Liver (tissue), 8 donors: ENCODE measurements at regions not wholly inside any gene's neighbourhood (a gene's known extent, or its start where the extent isn't known, plus 50 kb on each side); places are given as distances from the start of the nearest gene placed in this dataset.
"Not testable (repeated sequence)": the region's sequence is repeated elsewhere in the genome, so short reads cannot be mapped to it uniquely, and the experiment has no call there.

Source experiments
- DNase-seq: peaks from one replicate; pipeline ENCODE4 v3.0.0-alpha.2; 2017; ENCODE audit warnings: low spot score
- H3K27ac ChIP-seq, 2 donors: one replicate each; pipeline ENCODE4 v1.7.0; 2013; ENCODE audit warnings: inconsistent platforms in 2 of 2, low read length in 2 of 2, control low read depth in 1 of 2, low read depth in 1 of 2, mild to moderate bottlenecking in 1 of 2
- H3K27me3 ChIP-seq, 4 donors: one replicate each; pipeline versions ENCODE4 v1.6.1 to v1.7.0; 2013; ENCODE audit warnings: low read length in 3 of 4, inconsistent platforms in 1 of 4, mild to moderate bottlenecking in 1 of 4, moderate library complexity in 1 of 4; ENCODE audit not compliant: control insufficient read depth in 4 of 4, insufficient read depth in 4 of 4
- H3K36me3 ChIP-seq, 4 donors: one replicate each; pipeline versions ENCODE4 v1.6.1 to v1.7.0; 2013; ENCODE audit warnings: low read length in 3 of 4, mild to moderate bottlenecking in 3 of 4, low read depth in 1 of 4, moderate library complexity in 1 of 4; ENCODE audit not compliant: control insufficient read depth in 4 of 4, insufficient read depth in 3 of 4
- H3K4me1 ChIP-seq, 4 donors: one replicate each; pipeline versions ENCODE4 v1.6.1 to v1.7.0; 2013; ENCODE audit warnings: low read length in 3 of 4, mild to moderate bottlenecking in 3 of 4, moderate library complexity in 1 of 4; ENCODE audit not compliant: control insufficient read depth in 4 of 4, insufficient read depth in 4 of 4
- H3K4me3 ChIP-seq, 3 donors: one replicate each; pipeline versions ENCODE4 v1.6.1 to v1.7.0; 2013; ENCODE audit warnings: low read length in 3 of 3, control low read depth in 1 of 3, low read depth in 1 of 3, mild to moderate bottlenecking in 1 of 3
- H3K9ac ChIP-seq, 2 donors: one replicate each; pipeline ENCODE4 v1.7.0; 2013; ENCODE audit warnings: low read length in 2 of 2, mild to moderate bottlenecking in 2 of 2, moderate library complexity in 2 of 2, control low read depth in 1 of 2, low read depth in 1 of 2
- H3K9me3 ChIP-seq, 4 donors: one replicate each; pipeline versions ENCODE4 v1.6.1 to v1.7.0; 2013; ENCODE audit warnings: low read length in 3 of 4; ENCODE audit not compliant: control insufficient read depth in 4 of 4
- EGR1 ChIP-seq, 2 donors: IDR thresholded peaks; 2 replicates each; pipeline ENCODE4 v1.6.1; 2016 to 2018; ENCODE audit warnings: antibody characterized with exemption in 2 of 2, low read depth in 2 of 2
- FOXA2 ChIP-seq: IDR thresholded peaks from 2 replicates; pipeline ENCODE4 v1.6.1; 2016; ENCODE audit warnings: antibody characterized with exemption
- GABPA ChIP-seq, 2 donors: IDR thresholded peaks in 1 of 2; conservative IDR thresholded peaks in 1 of 2; 2 replicates each; pipeline ENCODE4 v1.6.1; 2016; ENCODE audit warnings: antibody characterized with exemption in 2 of 2, mild to moderate bottlenecking in 1 of 2, moderate library complexity in 1 of 2
- HNF4A ChIP-seq, 2 donors: conservative IDR thresholded peaks; 2 replicates each; pipeline ENCODE4 v1.6.1; 2016; ENCODE audit warnings: antibody characterized with exemption in 2 of 2, mild to moderate bottlenecking in 2 of 2
- JUND ChIP-seq, 2 donors: IDR thresholded peaks; 2 replicates each; pipeline ENCODE4 v1.6.1; 2016; ENCODE audit warnings: antibody characterized with exemption in 2 of 2
- NR2F2 ChIP-seq: IDR thresholded peaks from 2 replicates; pipeline ENCODE4 v1.6.1; 2016; ENCODE audit warnings: antibody characterized with exemption
- RAD21 ChIP-seq, 2 donors: IDR thresholded peaks; 2 replicates each; pipeline ENCODE4 v1.6.1; 2016; ENCODE audit warnings: antibody characterized with exemption in 2 of 2, mild to moderate bottlenecking in 2 of 2
- RXRA ChIP-seq, 2 donors: IDR thresholded peaks; 2 replicates each; pipeline ENCODE4 v1.6.1; 2017 to 2018; ENCODE audit warnings: antibody characterized with exemption in 2 of 2, mild to moderate bottlenecking in 1 of 2
- YY1 ChIP-seq: IDR thresholded peaks from 2 replicates; pipeline ENCODE4 v1.6.1; 2016; ENCODE audit warnings: antibody characterized with exemption, mild to moderate bottlenecking
- WGBS: extraction: QIAGEN DNeasy Blood & Tissue Kit; methylation state at CpG from one replicate; pipeline ENCODE4 v1.1.7; 2013; 5-methylcytosine and 5-hydroxymethylcytosine counted together
- TF ChIP-seq, protein P1 (sequence below): fragments of 150-350 bp; IDR thresholded peaks from 2 replicates; pipeline ENCODE4 v1.5.1; 2017; ENCODE audit warnings: improper control_type of control experiment, low read depth, low read length; ENCODE audit not compliant: missing input control
- TF ChIP-seq, protein P2 (sequence below): IDR thresholded peaks from 2 replicates; pipeline ENCODE4 v1.6.1; 2016; ENCODE audit warnings: antibody characterized with exemption
- TF ChIP-seq, protein P3 (sequence below): IDR thresholded peaks from 2 replicates; pipeline ENCODE4 v1.6.1; 2016; ENCODE audit warnings: antibody characterized with exemption, mild to moderate bottlenecking
- TF ChIP-seq, protein P4 (sequence below): IDR thresholded peaks from 2 replicates; pipeline ENCODE4 v1.6.1; 2016; ENCODE audit warnings: antibody characterized with exemption
- TF ChIP-seq, protein P5 (sequence below): IDR thresholded peaks from 2 replicates; pipeline ENCODE4 v1.6.1; 2016; ENCODE audit warnings: antibody characterized with exemption
- donor health status: healthy.
- donor health status: healthy.
- donor health status: healthy.
- donor health status: healthy.
- donor health status: healthy.

DNA sequence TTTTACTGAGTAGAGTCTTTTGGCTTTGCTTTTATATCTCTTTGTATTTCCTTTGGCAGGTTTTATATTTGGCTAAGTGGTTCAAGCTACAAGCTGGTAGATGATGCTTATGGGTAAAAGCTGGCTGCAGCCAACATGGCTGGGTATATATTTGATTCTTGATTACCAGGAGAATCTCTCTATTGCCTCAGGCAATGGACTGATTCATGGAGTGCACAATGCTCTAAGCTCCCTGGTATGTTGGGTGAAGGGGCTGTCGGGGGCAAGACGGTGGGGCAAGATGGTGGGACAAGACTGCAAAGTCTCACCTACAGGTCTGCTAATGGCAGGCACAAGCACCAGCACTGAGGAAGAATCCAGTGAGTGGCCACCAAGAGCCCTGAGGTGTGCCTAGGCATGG lies 366.6 kb downstream of the DMAC1 start (continued):
- TF ChIP-seq, protein P1, sequence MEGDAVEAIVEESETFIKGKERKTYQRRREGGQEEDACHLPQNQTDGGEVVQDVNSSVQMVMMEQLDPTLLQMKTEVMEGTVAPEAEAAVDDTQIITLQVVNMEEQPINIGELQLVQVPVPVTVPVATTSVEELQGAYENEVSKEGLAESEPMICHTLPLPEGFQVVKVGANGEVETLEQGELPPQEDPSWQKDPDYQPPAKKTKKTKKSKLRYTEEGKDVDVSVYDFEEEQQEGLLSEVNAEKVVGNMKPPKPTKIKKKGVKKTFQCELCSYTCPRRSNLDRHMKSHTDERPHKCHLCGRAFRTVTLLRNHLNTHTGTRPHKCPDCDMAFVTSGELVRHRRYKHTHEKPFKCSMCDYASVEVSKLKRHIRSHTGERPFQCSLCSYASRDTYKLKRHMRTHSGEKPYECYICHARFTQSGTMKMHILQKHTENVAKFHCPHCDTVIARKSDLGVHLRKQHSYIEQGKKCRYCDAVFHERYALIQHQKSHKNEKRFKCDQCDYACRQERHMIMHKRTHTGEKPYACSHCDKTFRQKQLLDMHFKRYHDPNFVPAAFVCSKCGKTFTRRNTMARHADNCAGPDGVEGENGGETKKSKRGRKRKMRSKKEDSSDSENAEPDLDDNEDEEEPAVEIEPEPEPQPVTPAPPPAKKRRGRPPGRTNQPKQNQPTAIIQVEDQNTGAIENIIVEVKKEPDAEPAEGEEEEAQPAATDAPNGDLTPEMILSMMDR: no peak
- no peak for TF ChIP-seq GABPA (IDR thresholded peaks at IDR 0.05 in 1 of 2, conservative IDR thresholded peaks at IDR 0.05 in 1 of 2)

DNA sequence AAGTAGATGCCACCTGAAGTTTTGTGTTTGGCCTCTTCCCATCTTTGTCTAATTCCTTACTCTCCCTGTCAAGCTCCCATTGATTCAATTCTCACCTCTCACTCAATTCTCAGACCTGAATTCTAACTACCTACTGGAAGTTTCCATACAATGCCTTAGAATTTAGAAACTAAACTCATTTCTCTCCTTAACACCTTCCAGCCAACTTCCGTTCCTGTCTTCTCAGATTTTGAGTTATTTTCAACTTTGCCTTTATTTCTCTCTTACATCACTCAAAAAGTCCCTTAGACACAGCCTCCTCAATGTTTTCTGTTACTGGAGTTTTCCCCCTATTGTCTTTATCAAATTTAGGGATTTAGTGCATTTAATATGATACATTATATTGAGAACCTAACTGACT lies 382.2 kb downstream of the DMAC1 start:
- H3K27ac ChIP-seq, H3K9me3 ChIP-seq, H3K27me3 ChIP-seq, H3K36me3 ChIP-seq, DNase-seq, H3K4me1 ChIP-seq, H3K4me3 ChIP-seq, H3K9ac ChIP-seq: not testable (repeated sequence)
- WGBS: 77% methylated on average over 1 of the region's 1 CpG

DNA sequence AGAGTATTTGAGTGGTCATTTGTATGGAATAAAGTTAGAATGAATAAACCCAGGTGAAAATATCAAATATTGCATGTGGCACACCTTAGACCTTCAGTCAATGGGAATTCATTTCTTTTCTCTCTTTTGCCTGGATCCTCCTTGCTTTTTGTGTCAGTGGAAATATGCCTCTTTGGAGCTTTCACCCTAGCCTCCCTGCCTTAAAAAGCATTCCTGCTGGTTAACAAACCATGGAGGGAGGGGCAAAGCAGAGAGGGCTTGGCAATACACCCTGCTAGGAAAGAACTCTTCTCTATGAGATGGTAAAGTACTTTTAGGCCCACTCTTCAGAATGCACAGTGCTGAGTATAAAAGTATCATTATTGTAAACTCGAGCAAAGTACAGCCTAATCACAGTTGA lies 383.7 kb downstream of the DMAC1 start:
- 30% methylated on average over 1 of the region's 1 CpG for WGBS
- Histone ChIP-seq H3K9me3 (peaks cover 0 to 2% (median 0%) of the 10 kb centered on the region in 4 donors), H3K27ac (no peak overlapping the region), H3K4me3 (no peak overlapping the region), H3K9ac (no peak overlapping the region), H3K36me3 (no peaks in the 10 kb centered on the region), H3K27me3 (no peaks in the 10 kb centered on the region), H3K4me1 (no peaks in the 10 kb centered on the region)
- no peak for DNase-seq
- TF ChIP-seq, protein P2, sequence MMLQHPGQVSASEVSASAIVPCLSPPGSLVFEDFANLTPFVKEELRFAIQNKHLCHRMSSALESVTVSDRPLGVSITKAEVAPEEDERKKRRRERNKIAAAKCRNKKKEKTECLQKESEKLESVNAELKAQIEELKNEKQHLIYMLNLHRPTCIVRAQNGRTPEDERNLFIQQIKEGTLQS: no peak
- no peak for TF ChIP-seq JUND (IDR thresholded peaks at IDR 0.05)
- TF ChIP-seq YY1: no peak
- no peak for TF ChIP-seq HNF4A (conservative IDR thresholded peaks at IDR 0.05)
- no peak for TF ChIP-seq FOXA2
- no peak for TF ChIP-seq EGR1 (IDR thresholded peaks at IDR 0.05; ENCODE audit: low read depth in 2 of 2)
- TF ChIP-seq, protein P1: no peak
- TF ChIP-seq, protein P3, sequence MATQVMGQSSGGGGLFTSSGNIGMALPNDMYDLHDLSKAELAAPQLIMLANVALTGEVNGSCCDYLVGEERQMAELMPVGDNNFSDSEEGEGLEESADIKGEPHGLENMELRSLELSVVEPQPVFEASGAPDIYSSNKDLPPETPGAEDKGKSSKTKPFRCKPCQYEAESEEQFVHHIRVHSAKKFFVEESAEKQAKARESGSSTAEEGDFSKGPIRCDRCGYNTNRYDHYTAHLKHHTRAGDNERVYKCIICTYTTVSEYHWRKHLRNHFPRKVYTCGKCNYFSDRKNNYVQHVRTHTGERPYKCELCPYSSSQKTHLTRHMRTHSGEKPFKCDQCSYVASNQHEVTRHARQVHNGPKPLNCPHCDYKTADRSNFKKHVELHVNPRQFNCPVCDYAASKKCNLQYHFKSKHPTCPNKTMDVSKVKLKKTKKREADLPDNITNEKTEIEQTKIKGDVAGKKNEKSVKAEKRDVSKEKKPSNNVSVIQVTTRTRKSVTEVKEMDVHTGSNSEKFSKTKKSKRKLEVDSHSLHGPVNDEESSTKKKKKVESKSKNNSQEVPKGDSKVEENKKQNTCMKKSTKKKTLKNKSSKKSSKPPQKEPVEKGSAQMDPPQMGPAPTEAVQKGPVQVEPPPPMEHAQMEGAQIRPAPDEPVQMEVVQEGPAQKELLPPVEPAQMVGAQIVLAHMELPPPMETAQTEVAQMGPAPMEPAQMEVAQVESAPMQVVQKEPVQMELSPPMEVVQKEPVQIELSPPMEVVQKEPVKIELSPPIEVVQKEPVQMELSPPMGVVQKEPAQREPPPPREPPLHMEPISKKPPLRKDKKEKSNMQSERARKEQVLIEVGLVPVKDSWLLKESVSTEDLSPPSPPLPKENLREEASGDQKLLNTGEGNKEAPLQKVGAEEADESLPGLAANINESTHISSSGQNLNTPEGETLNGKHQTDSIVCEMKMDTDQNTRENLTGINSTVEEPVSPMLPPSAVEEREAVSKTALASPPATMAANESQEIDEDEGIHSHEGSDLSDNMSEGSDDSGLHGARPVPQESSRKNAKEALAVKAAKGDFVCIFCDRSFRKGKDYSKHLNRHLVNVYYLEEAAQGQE: no peak
- TF ChIP-seq, protein P4, sequence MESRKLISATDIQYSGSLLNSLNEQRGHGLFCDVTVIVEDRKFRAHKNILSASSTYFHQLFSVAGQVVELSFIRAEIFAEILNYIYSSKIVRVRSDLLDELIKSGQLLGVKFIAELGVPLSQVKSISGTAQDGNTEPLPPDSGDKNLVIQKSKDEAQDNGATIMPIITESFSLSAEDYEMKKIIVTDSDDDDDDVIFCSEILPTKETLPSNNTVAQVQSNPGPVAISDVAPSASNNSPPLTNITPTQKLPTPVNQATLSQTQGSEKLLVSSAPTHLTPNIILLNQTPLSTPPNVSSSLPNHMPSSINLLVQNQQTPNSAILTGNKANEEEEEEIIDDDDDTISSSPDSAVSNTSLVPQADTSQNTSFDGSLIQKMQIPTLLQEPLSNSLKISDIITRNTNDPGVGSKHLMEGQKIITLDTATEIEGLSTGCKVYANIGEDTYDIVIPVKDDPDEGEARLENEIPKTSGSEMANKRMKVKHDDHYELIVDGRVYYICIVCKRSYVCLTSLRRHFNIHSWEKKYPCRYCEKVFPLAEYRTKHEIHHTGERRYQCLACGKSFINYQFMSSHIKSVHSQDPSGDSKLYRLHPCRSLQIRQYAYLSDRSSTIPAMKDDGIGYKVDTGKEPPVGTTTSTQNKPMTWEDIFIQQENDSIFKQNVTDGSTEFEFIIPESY: no peak
- no peak for TF ChIP-seq RXRA (IDR thresholded peaks at IDR 0.05)
- no peak for TF ChIP-seq GABPA (IDR thresholded peaks at IDR 0.05 in 1 of 2, conservative IDR thresholded peaks at IDR 0.05 in 1 of 2)
- no peak for TF ChIP-seq NR2F2
- TF ChIP-seq, protein P5, sequence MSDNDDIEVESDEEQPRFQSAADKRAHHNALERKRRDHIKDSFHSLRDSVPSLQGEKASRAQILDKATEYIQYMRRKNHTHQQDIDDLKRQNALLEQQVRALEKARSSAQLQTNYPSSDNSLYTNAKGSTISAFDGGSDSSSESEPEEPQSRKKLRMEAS: no peak
- no peak for TF ChIP-seq RAD21 (IDR thresholded peaks at IDR 0.05)
